Fibroblast of gingiva (primary cell): ENCODE measurements at regions not wholly inside any gene's neighbourhood (a gene's known extent, or its start where the extent isn't known, plus 50 kb on each side); places are given as distances from the start of the nearest gene placed in this dataset.

Experiments
- DNase-seq: peaks from one replicate; pipeline ENCODE4 v3.0.0-alpha.2; 2011; ENCODE audit warnings: low read depth

- no peak for DNase-seq
Observed at GRCh38 chr2:158006961-158007719, 94.5 kb upstream of the UPP2 start.

GRCh38 chr2:158004126-158004764 is 97.4 kb upstream of the UPP2 start:
- no peak for DNase-seq

DNA sequence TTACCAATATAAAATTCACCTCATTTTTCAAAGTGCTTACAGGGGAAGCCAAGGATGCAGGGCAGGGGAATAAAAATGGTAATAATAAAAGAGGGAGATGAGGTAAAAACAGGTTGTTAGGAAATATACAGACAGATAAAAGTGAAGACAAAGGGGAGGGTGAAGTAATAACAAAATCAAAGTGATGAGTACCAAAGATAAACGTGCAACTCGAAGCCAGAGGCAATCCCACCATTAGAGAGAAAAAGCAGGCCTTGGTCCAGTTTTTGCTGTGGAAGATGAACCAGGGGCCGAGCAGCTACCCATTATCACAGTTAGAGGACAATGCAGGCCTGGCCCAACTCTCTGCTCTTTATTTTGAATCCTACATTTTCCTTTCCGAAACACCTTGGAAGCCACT is 99.6 kb upstream of the UPP2 start:
- DNase-seq: no peak

DNA sequence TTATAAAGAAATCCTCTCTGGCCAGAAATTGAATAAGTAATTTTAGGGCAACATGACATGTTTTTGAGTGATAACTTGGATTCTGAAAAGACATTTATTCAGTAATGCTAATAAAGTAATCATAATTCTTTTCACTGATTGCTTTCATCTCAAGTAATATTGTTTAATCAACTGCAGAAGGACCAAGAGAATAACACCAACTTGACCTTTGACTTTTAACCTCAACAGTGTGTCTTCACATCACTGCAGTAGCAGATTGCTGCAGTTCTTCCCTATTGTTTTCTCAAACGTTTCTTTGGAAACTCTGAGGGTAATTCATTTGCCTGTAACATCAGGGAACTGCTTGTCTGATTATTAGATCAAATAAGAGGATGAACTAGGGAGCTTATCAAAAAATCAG is 104.9 kb upstream of the UPP2 start:
- no peak for DNase-seq

GRCh38 chr2:157995117-157995516 is 106.6 kb upstream of the UPP2 start:
- DNase-seq: no peak

DNA sequence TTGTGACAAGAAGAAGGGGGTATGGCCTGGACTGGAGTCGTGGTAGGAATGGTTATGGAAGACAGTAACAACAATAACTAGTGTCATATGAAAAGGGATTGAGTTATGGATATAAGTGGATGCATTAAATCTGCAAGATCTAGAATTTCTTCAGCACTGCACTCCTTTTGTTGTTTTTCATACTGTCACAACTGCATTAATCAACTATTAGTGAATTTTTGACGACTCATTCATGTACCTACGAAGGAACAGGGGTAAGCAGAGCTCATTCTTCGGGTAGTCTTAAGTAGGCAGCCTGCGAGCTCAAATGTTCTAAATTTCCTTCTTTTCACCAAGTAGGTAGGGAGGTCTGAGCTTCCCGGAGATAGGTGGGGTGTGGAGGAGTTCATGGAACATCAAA is 109.7 kb upstream of the UPP2 start:
- DNase-seq: no peak

GRCh38 chr2:157990173-157990572 is 111.5 kb upstream of the UPP2 start:
- no peak for DNase-seq

- no peak for DNase-seq
Observed at GRCh38 chr2:157989227-157989626, 112.4 kb upstream of the UPP2 start.

DNA sequence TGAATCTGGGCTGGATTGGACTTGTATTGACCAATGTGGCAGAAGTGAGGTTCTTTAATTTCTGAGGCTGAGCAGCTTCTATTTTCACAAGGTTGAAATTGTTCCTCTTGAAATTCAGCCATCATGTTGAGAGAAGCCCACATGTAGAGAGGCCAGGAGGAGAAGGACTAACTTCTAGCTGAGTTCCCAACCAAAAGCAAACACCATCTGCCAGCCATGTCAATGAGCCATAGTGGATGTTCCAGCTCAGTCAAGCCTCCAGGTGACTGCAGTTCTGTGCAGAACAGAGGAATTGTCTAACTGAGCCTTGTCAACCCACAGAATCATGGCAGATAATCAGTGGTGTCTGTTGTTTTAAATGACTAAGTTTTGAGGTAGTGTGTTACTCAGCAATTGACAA is 110.6 kb upstream of the ACVR1 start:
- DNase-seq: no peak

GRCh38 chr2:157984866-157985265 is 108.7 kb upstream of the ACVR1 start:
- DNase-seq: no peak

GRCh38 chr2:157980020-157980419 is 103.9 kb upstream of the ACVR1 start:
- no peak for DNase-seq

DNA sequence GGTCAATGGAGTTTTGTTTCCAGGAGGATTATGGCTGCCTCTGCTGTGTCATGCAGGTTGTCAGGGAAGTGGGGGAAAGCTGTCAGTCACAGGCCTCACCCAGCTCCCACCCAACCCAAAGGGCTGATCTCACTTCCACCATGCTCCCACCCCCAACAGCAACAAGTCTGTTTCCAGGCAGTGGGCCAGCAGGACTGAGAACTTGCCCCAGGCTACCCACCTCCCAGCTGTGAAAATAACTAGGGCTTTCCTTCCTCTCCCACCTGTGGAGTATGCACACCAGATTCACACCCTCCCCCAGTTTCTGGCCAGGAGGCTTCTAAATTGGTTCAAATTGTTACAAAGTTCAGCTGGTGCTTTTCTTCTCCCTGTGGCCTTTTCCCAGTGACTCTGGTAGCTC is 95.6 kb upstream of the ACVR1 start:
- no peak for DNase-seq

GRCh38 chr2:157967856-157968255 is 91.7 kb upstream of the ACVR1 start:
- no peak for DNase-seq

GRCh38 chr2:157959249-157959648 is 83.1 kb upstream of the ACVR1 start:
- DNase-seq: no peak

DNA sequence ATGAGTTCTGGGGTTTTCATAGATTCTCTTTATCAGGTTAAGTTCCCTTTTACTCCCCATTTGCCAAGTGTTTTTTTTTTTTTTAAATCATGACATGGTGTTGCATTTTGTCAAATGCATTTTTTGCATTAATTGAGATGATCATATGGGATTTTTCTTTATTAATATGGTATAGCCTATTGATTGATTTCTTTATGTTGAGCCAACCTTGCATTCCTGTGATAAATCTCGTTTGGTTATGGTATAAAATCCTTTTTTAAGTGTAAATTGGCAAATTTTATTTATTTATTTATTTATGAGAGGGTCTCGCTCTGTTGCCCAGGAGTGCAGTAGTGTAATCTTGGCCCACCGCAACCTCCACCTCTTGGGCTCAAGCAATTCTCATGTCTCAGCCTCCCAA is 81.5 kb upstream of the ACVR1 start:
- no peak for DNase-seq

DNA sequence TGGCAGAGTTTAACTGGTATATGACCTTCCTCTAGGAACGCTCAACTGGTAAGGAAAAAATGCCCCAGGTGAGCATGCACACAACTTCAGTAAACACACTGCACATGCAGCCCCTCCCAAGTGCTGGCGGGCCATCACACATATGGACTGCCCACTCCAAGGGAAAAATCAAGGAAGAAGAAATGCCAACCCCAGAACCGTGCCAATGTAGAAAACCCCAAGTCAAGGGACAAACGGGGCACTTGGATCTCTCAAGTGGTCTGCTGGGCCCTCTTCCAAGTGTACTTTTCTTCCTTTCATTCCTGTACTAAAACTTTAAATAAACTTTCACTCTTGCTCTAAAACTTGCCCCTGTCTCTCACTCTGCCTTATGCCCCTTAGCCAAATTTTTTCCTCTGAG is 76.4 kb upstream of the ACVR1 start:
- DNase-seq: no peak

- no peak for DNase-seq
Observed at GRCh38 chr2:157948856-157949255, 72.7 kb upstream of the ACVR1 start.

DNA sequence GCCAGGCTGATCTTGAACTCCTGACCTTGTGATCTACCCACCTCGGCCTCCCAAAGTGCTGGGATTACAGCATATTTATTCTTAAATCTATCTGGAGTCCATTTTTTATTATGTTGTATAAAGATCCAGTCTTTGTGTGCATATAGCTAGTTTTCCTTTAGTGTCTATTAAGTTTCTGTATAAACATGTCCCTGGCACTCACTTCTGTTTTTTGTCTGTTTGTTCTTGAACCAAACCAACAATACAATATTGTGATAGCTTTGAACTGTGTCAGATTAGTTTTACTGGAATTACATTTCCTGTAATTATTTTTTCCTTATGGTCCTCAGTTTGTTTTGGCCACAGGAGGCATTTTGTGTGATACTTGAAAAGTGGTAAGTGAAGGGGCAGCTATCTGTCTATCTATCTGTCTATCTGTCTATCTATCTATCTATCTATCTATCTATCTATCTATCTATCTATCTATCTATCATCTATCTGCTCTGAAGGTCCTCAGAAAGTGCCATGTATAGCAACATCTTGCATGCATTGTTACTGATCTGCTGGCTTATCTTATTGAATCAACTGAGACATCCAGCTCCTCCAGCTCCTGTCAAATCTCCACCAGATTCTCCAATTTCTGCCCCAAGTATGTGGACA is 70.9 kb upstream of the ACVR1 start:
- no peak for DNase-seq

DNA sequence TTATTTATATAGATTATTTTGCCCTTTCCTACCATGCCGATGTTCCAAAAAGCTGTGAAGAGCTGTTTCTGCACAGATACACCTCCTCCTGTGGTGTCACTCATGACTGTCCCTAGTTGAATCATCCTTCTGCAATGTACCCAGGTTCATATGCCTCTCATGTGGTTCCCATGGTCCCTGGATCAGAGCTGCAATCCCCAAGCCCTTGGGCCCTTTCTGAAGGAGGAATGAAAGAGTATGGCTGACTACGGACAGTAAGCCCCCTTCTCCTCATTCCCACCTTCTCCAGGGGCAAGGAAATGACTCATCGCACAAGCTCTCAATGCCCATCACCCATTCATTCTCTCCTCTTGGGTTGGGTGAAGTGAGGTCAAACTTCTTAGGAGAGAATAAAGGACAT is 63.9 kb upstream of the ACVR1 start:
- DNase-seq: no peak

- no peak for DNase-seq
Observed at GRCh38 chr2:157938556-157938955, 62.4 kb upstream of the ACVR1 start.

DNA sequence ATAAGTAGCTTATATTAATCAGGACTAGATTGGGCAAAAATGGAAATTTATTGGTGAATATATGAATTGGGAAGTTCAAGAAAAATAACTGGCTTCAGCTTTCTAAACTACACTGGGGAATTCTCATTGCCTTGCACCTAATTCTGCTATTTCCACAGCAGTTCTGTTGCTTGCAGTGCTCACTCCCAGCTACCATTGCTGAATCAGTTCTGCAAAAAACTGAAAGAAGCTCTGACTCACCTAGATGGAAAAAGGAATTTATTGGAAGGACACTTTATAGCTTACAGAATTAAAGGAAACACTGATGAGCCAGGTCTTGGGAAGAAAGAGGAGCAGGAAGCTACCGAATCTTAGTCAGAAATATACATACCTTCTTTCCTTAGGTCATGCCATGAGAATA is 60.3 kb upstream of the ACVR1 start:
- DNase-seq: no peak

DNA sequence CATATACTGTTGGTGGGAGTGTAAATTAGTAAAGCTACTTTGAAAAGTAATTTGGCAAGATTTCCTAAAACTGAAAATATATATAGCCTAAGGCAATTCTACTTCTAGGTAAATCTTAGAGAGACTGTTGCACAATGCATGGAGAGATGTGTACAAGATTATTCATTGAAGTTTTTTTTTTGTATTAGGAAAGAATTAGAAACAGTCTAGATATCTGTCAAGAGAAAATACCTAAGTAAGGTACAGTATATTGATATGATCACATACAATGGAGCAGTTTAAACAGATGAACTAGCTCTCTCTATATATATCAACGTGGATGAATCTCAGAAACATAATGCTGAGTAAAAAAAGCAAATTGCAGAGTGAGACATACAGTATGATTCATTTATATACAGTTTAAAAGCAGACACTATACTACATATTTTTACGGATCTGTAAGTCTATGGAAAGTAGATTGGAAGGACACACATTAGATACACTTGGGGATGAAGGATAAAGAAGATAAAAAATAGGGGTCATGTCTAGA is 59.3 kb upstream of the ACVR1 start:
- DNase-seq: no peak

GRCh38 chr2:157934684-157935377 is 58.7 kb upstream of the ACVR1 start:
- DNase-seq: no peak
